ENCODE measurements at regions not wholly inside any gene's neighbourhood (a gene's known extent, or its start where the extent isn't known, plus 50 kb on each side); places are given as distances from the start of the nearest gene placed in this dataset.
A peak's percentile ranks its signal among the peaks of the same experiment; 100 is the strongest.

GRCh38 chr14:54339771-54340170, 57.0 kb upstream of the CDKN3 start:
- no peak overlapping the region for H3K4me3 ChIP-seq (ENCODE audit: control insufficient read depth in 1 of 7, extremely low read depth in 1 of 7, insufficient read depth in 4 of 7, low read depth in 2 of 7, low read length in 6 of 7)
- H3K4me1 ChIP-seq (ENCODE audit: control extremely low read depth in 1 of 4, control insufficient read depth in 4 of 4, insufficient read depth in 4 of 4, low read length in 3 of 4), result peaks cover 0 to 5% (median 1%) of the 10 kb centered on the region in 4 experiments
- CTCF ChIA-PET, result interaction anchor here (1.7 to 4.4 kb wide), 3 partner anchors 9 to 801 kb away, joined by 9 to 16 read pairs (median 11); no protein-coding TSS in a partner anchor
- WGBS (ENCODE audit: insufficient coverage), result 100% methylated on average over 2 of the region's 2 CpGs
- POLR2A ChIA-PET, result no interaction called here
- H3K9me3 ChIP-seq (ENCODE audit: control extremely low read depth in 1 of 5, control insufficient read depth in 4 of 5, insufficient read depth in 2 of 5, low read depth in 1 of 5, low read length in 4 of 5), result no peaks in the 10 kb centered on the region
- peaks cover 0 to 6% (median 0%) of the 10 kb centered on the region in 5 experiments for H3K27me3 ChIP-seq (replicated peaks in 2 of 5; ENCODE audit: control insufficient read depth in 4 of 5, insufficient read depth in 5 of 5, low read length in 4 of 5)
- H3K27ac ChIP-seq (ENCODE audit: insufficient read depth in 1 of 2, low read depth in 1 of 2, low read length in 2 of 2, poor library complexity in 1 of 2, severe bottlenecking in 2 of 2), result no peak overlapping the region
- no peaks in the 10 kb centered on the region for H3K36me3 ChIP-seq (ENCODE audit: control insufficient read depth in 4 of 4, insufficient read depth in 4 of 4, low read length in 3 of 4)
- no peak for DNase-seq

- Histone ChIP-seq H3K9me3 (ENCODE audit: control extremely low read depth in 1 of 5, control insufficient read depth in 4 of 5, insufficient read depth in 2 of 5, low read depth in 1 of 5, low read length in 4 of 5) (no peaks in the 10 kb centered on the region), H3K4me1 (ENCODE audit: control extremely low read depth in 1 of 4, control insufficient read depth in 4 of 4, insufficient read depth in 4 of 4, low read length in 3 of 4) (peaks cover 0 to 5% (median 1%) of the 10 kb centered on the region in 4 experiments), H3K27me3 (replicated peaks in 2 of 5; ENCODE audit: control insufficient read depth in 4 of 5, insufficient read depth in 5 of 5, low read length in 4 of 5) (peaks cover 0 to under 1% (median 0%) of the 10 kb centered on the region in 5 experiments), H3K27ac (ENCODE audit: insufficient read depth in 1 of 2, low read depth in 1 of 2, low read length in 2 of 2, poor library complexity in 1 of 2, severe bottlenecking in 2 of 2) (no peak overlapping the region), H3K36me3 (ENCODE audit: control insufficient read depth in 4 of 4, insufficient read depth in 4 of 4, low read length in 3 of 4) (no peaks in the 10 kb centered on the region), H3K4me3 (ENCODE audit: control insufficient read depth in 1 of 7, extremely low read depth in 1 of 7, insufficient read depth in 4 of 7, low read depth in 2 of 7, low read length in 6 of 7) (no peak overlapping the region)
- no peak for DNase-seq
- ChIA-PET CTCF (interaction anchor here (1.0 kb wide), 1 partner anchor 9 kb away, joined by 4 read pairs; no protein-coding TSS in a partner anchor), POLR2A (no interaction called here)
- 100% methylated on average over 3 of the region's 3 CpGs for WGBS (ENCODE audit: insufficient coverage)
Measured at GRCh38 chr14:54342806-54343205, 54.0 kb upstream of the CDKN3 start.

- no peak for DNase-seq
- no peaks in the 10 kb centered on the region for H3K9me3 ChIP-seq (ENCODE audit: control extremely low read depth in 1 of 5, control insufficient read depth in 4 of 5, insufficient read depth in 2 of 5, low read depth in 1 of 5, low read length in 4 of 5)
- H3K4me3 ChIP-seq (ENCODE audit: control insufficient read depth in 1 of 7, extremely low read depth in 1 of 7, insufficient read depth in 4 of 7, low read depth in 2 of 7, low read length in 6 of 7), result no peak overlapping the region
- POLR2A ChIA-PET, result no interaction called here
- H3K27ac ChIP-seq (ENCODE audit: insufficient read depth in 1 of 2, low read depth in 1 of 2, low read length in 2 of 2, poor library complexity in 1 of 2, severe bottlenecking in 2 of 2), result no peak overlapping the region
- WGBS (ENCODE audit: insufficient coverage), result 98% methylated on average over 14 of the region's 18 CpGs
- peaks cover 0 to under 1% (median 0%) of the 10 kb centered on the region in 5 experiments for H3K27me3 ChIP-seq (replicated peaks in 2 of 5; ENCODE audit: control insufficient read depth in 4 of 5, insufficient read depth in 5 of 5, low read length in 4 of 5)
- CTCF ChIA-PET, result interaction anchor here (1.0 kb wide), 3 partner anchors 10 to 804 kb away, joined by 4 to 5 read pairs (median 4); no protein-coding TSS in a partner anchor
- H3K36me3 ChIP-seq (ENCODE audit: control insufficient read depth in 4 of 4, insufficient read depth in 4 of 4, low read length in 3 of 4), result no peaks in the 10 kb centered on the region
- H3K4me1 ChIP-seq (ENCODE audit: control extremely low read depth in 1 of 4, control insufficient read depth in 4 of 4, insufficient read depth in 4 of 4, low read length in 3 of 4), result peaks cover 0 to 5% (median 1%) of the 10 kb centered on the region in 4 experiments
Measured at GRCh38 chr14:54343272-54344121, 53.3 kb upstream of the CDKN3 start.

- Histone ChIP-seq H3K4me1 (ENCODE audit: control extremely low read depth in 1 of 4, control insufficient read depth in 4 of 4, insufficient read depth in 4 of 4, low read length in 3 of 4) (peaks cover 0 to 5% (median 3%) of the 10 kb centered on the region in 4 experiments), H3K27me3 (replicated peaks in 2 of 5; ENCODE audit: control insufficient read depth in 4 of 5, insufficient read depth in 5 of 5, low read length in 4 of 5) (peaks cover 0 to 10% (median 2%) of the 10 kb centered on the region in 5 experiments), H3K27ac (ENCODE audit: insufficient read depth in 1 of 2, low read depth in 1 of 2, low read length in 2 of 2, poor library complexity in 1 of 2, severe bottlenecking in 2 of 2) (no peak overlapping the region), H3K4me3 (ENCODE audit: control insufficient read depth in 1 of 7, extremely low read depth in 1 of 7, insufficient read depth in 4 of 7, low read depth in 2 of 7, low read length in 6 of 7) (peak overlapping the region in 1 of 7 experiments; percentile 8), H3K9me3 (ENCODE audit: control extremely low read depth in 1 of 5, control insufficient read depth in 4 of 5, insufficient read depth in 2 of 5, low read depth in 1 of 5, low read length in 4 of 5) (no peaks in the 10 kb centered on the region), H3K36me3 (ENCODE audit: control insufficient read depth in 4 of 4, insufficient read depth in 4 of 4, low read length in 3 of 4) (no peaks in the 10 kb centered on the region)
- WGBS (ENCODE audit: insufficient coverage), result 57% methylated on average over 4 of the region's 6 CpGs
- POLR2A ChIA-PET, result no interaction called here
- no peak for DNase-seq
- CTCF ChIA-PET, result interaction anchor here (1.0 to 1.9 kb wide), 2 partner anchors 15 to 805 kb away, joined by 4 read pairs; no protein-coding TSS in a partner anchor
Measured at GRCh38 chr14:54344445-54344844, 52.4 kb upstream of the CDKN3 start.

- ChIA-PET CTCF (interaction anchor here (0.7 to 4.6 kb wide), 4 partner anchors 17 to 808 kb away, joined by 3 to 40 read pairs (median 4); no protein-coding TSS in a partner anchor), POLR2A (no interaction called here)
- Histone ChIP-seq H3K27me3 (replicated peaks in 2 of 5; ENCODE audit: control insufficient read depth in 4 of 5, insufficient read depth in 5 of 5, low read length in 4 of 5) (peaks cover 0 to 13% (median 5%) of the 10 kb centered on the region in 5 experiments), H3K9me3 (ENCODE audit: control extremely low read depth in 1 of 5, control insufficient read depth in 4 of 5, insufficient read depth in 2 of 5, low read depth in 1 of 5, low read length in 4 of 5) (peaks cover 0 to 2% (median 0%) of the 10 kb centered on the region in 5 experiments), H3K36me3 (ENCODE audit: control insufficient read depth in 4 of 4, insufficient read depth in 4 of 4, low read length in 3 of 4) (no peaks in the 10 kb centered on the region), H3K4me1 (ENCODE audit: control extremely low read depth in 1 of 4, control insufficient read depth in 4 of 4, insufficient read depth in 4 of 4, low read length in 3 of 4) (peaks cover 0 to 5% (median 3%) of the 10 kb centered on the region in 4 experiments), H3K27ac (ENCODE audit: insufficient read depth in 1 of 2, low read depth in 1 of 2, low read length in 2 of 2, poor library complexity in 1 of 2, severe bottlenecking in 2 of 2) (no peak overlapping the region), H3K4me3 (ENCODE audit: control insufficient read depth in 1 of 7, extremely low read depth in 1 of 7, insufficient read depth in 4 of 7, low read depth in 2 of 7, low read length in 6 of 7) (no peak overlapping the region)
- no peak for DNase-seq
- whole genome bisulfite sequencing (ENCODE audit: insufficient coverage), result 100% methylated on average over 3 of the region's 5 CpGs
Measured at GRCh38 chr14:54346257-54346656, 50.5 kb upstream of the CDKN3 start.

Measured in common myeloid progenitor, CD34-positive (primary cell).